ENCODE measurements at regions not wholly inside any gene's neighbourhood (a gene's known extent, or its start where the extent isn't known, plus 50 kb on each side); places are given as distances from the start of the nearest gene placed in this dataset.
"Not testable (repeated sequence)": the region's sequence is repeated elsewhere in the genome, so short reads cannot be mapped to it uniquely, and the experiment has no call there.

DNA sequence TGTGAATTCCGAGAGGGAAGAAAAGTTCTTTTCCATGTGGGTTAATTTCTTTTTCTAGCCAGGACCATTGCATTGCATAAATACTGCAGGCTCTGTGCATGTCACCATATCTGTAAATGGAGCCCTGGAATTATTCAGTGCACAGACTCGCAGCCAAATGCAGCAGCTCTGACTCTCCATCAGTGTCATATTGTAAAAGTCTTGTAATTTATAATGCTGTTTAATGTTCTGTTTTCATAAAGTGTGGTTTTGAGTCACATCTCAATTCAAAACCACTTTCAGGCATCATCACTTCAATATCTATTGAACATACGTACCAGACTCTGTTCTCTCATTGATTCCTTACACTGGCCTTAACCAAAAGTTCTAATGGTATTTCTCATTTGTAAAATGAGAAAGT, 193.9 kb upstream of the RPL34 start:
- Histone ChIP-seq H3K27ac (ENCODE audit: low read length) (no peak overlapping the region), H3K36me3 (ENCODE audit: insufficient read depth, low read depth, low read length) (no peaks in the 10 kb centered on the region), H3K4me1 (ENCODE audit: insufficient read depth, low read length) (no peaks in the 10 kb centered on the region), H3K9me3 (ENCODE audit: insufficient read depth, low read depth, low read length) (peaks cover 7% of the 10 kb centered on the region), H3K4me3 (ENCODE audit: low read length) (no peak overlapping the region), H3K9ac (ENCODE audit: low read depth, low read length) (no peak overlapping the region), H3K27me3 (ENCODE audit: insufficient read depth, low read length) (no peaks in the 10 kb centered on the region)

DNA sequence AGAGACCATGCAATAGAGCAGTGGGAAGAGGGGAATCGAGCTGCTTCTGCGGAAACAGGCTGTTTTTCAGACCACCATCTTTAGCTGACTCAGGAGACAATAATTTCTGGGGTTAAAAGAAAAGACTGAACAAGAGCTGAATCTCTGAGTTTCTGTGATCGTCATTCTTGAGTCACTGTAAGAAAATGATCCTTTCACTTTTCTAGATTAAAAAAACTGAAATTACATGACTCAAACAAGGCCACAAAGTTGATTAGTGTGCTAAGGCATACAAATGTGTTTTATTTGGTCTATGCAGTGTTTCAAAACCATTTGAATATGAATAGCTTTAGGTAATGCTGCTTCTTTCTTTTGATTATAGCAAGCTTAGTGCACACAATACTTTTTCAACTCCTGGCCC, 194.4 kb upstream of the RPL34 start:
- Histone ChIP-seq H3K9me3 (ENCODE audit: insufficient read depth, low read depth, low read length) (peaks cover 7% of the 10 kb centered on the region), H3K36me3 (ENCODE audit: insufficient read depth, low read depth, low read length) (no peaks in the 10 kb centered on the region), H3K4me1 (ENCODE audit: insufficient read depth, low read length) (no peaks in the 10 kb centered on the region), H3K9ac (ENCODE audit: low read depth, low read length) (no peak overlapping the region), H3K4me3 (ENCODE audit: low read length) (no peak overlapping the region), H3K27ac (ENCODE audit: low read length) (no peak overlapping the region), H3K27me3 (ENCODE audit: insufficient read depth, low read length) (no peaks in the 10 kb centered on the region)

DNA sequence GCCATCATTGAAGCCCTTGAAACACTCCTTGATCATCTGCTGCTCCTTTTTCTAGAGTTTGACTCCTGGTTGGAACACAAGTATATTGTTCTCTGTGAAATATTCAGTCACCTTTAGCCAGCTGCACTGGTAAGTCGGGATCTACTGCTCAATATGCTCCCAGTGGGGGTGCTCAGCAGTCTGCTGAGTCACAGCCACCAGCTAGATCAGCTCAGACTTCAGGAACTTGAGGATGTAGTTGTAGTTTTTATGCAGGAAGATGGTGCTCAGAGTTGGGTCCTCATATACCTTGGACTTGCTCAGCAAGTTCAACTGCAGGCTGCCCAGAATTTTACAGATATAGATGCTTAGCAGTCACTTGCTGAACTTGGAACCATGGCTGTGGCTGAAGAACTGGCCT, 202.5 kb upstream of the RPL34 start:
- no peaks in the 10 kb centered on the region for H3K4me1 ChIP-seq (ENCODE audit: insufficient read depth, low read length)
- no peak overlapping the region for H3K9ac ChIP-seq (ENCODE audit: low read depth, low read length)
- no peak overlapping the region for H3K4me3 ChIP-seq (ENCODE audit: low read length)
- no peaks in the 10 kb centered on the region for H3K36me3 ChIP-seq (ENCODE audit: insufficient read depth, low read depth, low read length)
- H3K27ac ChIP-seq (ENCODE audit: low read length), result no peak overlapping the region
- H3K9me3 ChIP-seq (ENCODE audit: insufficient read depth, low read depth, low read length), result peaks cover 7% of the 10 kb centered on the region
- H3K27me3 ChIP-seq (ENCODE audit: insufficient read depth, low read length), result no peaks in the 10 kb centered on the region

DNA sequence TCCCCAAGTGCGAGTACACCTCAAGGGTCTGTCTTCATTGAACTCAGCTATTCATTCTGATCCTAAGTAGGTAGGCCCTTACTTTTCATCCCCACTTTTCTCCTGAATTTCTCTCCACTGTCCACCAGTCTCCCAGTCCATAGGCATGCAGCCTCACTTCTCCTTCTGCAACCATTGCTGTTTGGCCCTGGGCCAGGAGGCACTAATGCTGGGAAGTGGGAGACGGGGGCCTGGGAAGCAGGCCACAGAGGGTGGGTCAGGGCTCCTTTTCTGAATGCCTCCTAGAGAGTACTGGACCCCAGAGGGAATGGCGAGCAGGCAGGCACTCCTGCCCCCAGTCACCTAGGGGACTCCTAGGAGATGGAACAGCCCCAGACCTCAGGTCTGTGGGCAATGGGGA, 203.5 kb upstream of the RPL34 start:
- no peak overlapping the region for H3K27ac ChIP-seq (ENCODE audit: low read length)
- H3K9me3 ChIP-seq (ENCODE audit: insufficient read depth, low read depth, low read length), result no peaks in the 10 kb centered on the region
- H3K27me3 ChIP-seq (ENCODE audit: insufficient read depth, low read length), result no peaks in the 10 kb centered on the region
- no peak overlapping the region for H3K4me3 ChIP-seq (ENCODE audit: low read length)
- no peaks in the 10 kb centered on the region for H3K36me3 ChIP-seq (ENCODE audit: insufficient read depth, low read depth, low read length)
- no peak overlapping the region for H3K9ac ChIP-seq (ENCODE audit: low read depth, low read length)
- H3K4me1 ChIP-seq (ENCODE audit: insufficient read depth, low read length), result no peaks in the 10 kb centered on the region

DNA sequence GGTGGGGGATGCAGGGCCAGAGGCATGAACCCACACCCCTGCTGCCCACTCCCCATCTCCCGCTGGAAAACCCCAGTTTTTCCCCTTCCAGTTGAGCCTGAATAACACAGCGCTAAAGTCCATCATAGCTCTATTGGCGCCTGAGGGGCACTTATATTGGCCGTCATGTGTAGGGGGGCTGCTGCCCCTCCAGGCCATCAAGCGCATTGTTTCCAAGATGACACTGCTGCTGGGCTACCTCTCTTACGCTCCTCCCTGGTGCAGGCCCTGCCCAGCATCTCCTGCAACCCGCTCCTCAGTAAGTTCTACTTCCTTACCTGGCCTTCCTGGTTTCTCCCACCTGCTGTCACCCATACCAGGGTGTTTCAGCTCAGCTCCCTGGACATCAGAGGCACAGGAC, 205.0 kb upstream of the RPL34 start:
- Histone ChIP-seq H3K27ac (ENCODE audit: low read length) (no peak overlapping the region), H3K4me3 (ENCODE audit: low read length) (no peak overlapping the region), H3K36me3 (ENCODE audit: insufficient read depth, low read depth, low read length) (no peaks in the 10 kb centered on the region), H3K4me1 (ENCODE audit: insufficient read depth, low read length) (no peaks in the 10 kb centered on the region), H3K27me3 (ENCODE audit: insufficient read depth, low read length) (no peaks in the 10 kb centered on the region), H3K9ac (ENCODE audit: low read depth, low read length) (no peak overlapping the region), H3K9me3 (ENCODE audit: insufficient read depth, low read depth, low read length) (no peaks in the 10 kb centered on the region)

DNA sequence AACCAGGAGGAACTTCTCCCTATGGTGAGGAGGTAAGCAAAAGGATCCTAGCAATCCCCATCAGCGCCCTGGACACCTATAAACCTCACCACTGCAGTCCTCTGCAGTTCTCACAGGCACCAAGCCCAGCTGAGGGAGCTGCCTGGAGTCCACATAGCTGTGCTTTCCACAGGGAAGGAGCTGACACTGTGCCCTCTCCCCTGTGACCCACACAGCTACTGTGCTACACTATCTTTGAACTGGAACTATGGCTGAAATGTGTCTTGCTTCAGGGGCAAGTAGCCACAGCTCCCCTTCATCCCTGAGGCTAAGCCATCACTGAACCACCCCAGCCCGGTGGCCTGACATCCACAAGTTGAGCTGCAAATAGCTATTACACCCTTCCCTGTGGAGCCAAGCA, 208.5 kb upstream of the RPL34 start:
- H3K4me1 ChIP-seq (ENCODE audit: insufficient read depth, low read length), result no peaks in the 10 kb centered on the region
- no peaks in the 10 kb centered on the region for H3K27me3 ChIP-seq (ENCODE audit: insufficient read depth, low read length)
- no peaks in the 10 kb centered on the region for H3K36me3 ChIP-seq (ENCODE audit: insufficient read depth, low read depth, low read length)
- no peak overlapping the region for H3K27ac ChIP-seq (ENCODE audit: low read length)
- no peak overlapping the region for H3K9ac ChIP-seq (ENCODE audit: low read depth, low read length)
- H3K4me3 ChIP-seq (ENCODE audit: low read length), result no peak overlapping the region
- H3K9me3 ChIP-seq (ENCODE audit: insufficient read depth, low read depth, low read length), result no peaks in the 10 kb centered on the region

DNA sequence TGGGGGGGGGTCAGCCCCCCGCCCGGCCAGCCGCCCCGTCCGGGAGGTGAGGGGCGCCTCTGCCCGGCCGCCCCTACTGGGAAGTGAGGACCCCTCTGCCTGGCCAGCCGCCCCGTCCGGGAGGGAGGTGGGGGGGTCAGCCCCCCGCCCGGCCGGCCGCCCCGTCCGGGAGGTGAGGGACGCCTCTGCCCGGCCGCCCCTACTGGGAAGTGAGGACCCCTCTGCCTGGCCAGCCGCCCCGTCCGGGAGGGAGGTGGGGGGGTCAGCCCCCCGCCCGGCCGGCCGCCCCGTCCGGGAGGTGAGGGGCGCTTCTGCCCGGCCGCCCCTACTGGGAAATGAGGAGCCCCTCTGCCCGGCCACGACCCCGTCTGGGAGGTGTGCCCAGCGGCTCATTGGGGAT, 210.7 kb upstream of the RPL34 start:
- not testable (repeated sequence) for H3K9ac ChIP-seq (ENCODE audit: low read depth, low read length); H3K4me3 ChIP-seq (ENCODE audit: low read length)

DNA sequence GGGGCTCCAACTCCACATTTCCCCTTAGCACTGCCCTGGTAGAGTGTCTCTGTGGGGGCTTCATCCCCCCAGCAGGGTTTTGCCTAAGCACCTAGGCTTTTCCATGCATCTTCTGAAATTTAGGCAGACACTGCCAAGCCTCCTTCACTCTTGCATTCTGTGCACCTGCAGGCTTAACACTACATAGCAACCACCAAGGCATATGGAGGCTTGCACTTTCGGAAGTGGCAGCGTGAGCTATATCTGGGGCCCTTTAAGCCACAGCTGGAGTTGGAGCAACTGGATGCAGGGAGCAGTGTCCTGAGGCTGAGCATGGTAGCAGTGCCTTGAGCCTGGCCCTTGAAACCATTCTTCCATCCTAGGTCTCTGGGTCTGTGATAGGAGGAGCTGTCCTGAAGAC, 214.8 kb upstream of the RPL34 start:
- Histone ChIP-seq H3K4me1 (ENCODE audit: insufficient read depth, low read length) (no peaks in the 10 kb centered on the region), H3K36me3 (ENCODE audit: insufficient read depth, low read depth, low read length) (no peaks in the 10 kb centered on the region), H3K27me3 (ENCODE audit: insufficient read depth, low read length) (no peaks in the 10 kb centered on the region), H3K9me3 (ENCODE audit: insufficient read depth, low read depth, low read length) (no peaks in the 10 kb centered on the region), H3K4me3 (ENCODE audit: low read length) (no peak overlapping the region), H3K9ac (ENCODE audit: low read depth, low read length) (no peak overlapping the region), H3K27ac (ENCODE audit: low read length) (no peak overlapping the region)

More for the DNA sequence above, 210.7 kb upstream of the RPL34 start:
- not testable (repeated sequence) for H3K9me3 ChIP-seq (ENCODE audit: insufficient read depth, low read depth, low read length); H3K27ac ChIP-seq (ENCODE audit: low read length); H3K36me3 ChIP-seq (ENCODE audit: insufficient read depth, low read depth, low read length); H3K4me1 ChIP-seq (ENCODE audit: insufficient read depth, low read length); H3K27me3 ChIP-seq (ENCODE audit: insufficient read depth, low read length)

DNA sequence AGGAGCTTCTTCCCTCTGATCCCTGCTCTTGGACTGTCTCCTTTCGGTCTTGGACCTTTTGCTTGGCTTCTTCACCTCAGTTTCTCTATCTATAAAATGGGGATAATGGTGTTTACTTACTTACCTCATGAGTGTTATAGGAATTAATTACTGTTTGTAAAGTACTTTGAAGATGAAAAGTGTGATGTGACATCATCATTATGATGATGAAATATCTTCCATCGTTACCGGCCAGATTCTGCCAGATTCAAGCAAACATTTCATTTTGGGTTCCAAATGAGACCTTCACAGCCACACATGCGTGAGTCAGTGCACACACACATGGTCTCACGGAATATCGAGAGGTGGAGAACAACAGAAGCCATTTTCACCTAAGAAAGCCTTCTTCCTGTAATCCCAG, 220.1 kb upstream of the RPL34 start:
- Histone ChIP-seq H3K27ac (ENCODE audit: low read length) (no peak overlapping the region), H3K4me1 (ENCODE audit: insufficient read depth, low read length) (no peaks in the 10 kb centered on the region), H3K27me3 (ENCODE audit: insufficient read depth, low read length) (no peaks in the 10 kb centered on the region), H3K36me3 (ENCODE audit: insufficient read depth, low read depth, low read length) (no peaks in the 10 kb centered on the region), H3K9ac (ENCODE audit: low read depth, low read length) (no peak overlapping the region), H3K4me3 (ENCODE audit: low read length) (no peak overlapping the region), H3K9me3 (ENCODE audit: insufficient read depth, low read depth, low read length) (no peaks in the 10 kb centered on the region)

DNA sequence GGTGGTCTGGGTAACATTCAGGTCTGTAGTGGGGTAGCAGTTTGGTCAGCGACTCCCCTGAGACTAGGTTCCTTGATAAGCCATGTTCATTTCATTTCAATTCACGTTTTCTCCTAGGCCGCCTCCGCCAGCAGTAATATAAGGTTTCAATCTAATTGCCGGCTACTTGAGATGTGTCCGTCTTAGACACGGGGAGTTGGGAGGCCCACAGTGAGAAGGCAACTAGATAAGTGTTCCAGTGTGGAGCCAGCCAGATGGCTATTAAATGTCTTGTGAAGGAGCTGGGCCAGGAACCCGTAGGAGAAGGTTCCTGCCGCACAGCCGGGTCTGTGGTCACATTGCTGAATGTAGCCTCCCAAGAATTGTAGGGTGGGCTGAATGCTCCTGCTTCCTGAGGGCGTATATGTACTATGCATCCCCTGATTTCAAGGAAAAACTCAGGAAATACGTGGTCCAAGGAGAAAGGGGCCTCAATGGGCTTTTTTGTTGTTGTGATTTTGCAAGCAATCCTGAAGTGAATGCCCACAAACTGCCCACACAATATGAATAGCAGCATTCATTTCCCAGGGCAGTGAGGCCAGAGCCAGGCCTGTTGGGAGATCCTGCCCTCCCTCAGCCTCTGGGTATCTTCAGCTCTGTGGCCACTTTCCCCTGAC, 220.6 kb upstream of the RPL34 start:
- no peaks in the 10 kb centered on the region for H3K9me3 ChIP-seq (ENCODE audit: insufficient read depth, low read depth, low read length)
- no peak overlapping the region for H3K27ac ChIP-seq (ENCODE audit: low read length)
- no peak overlapping the region for H3K9ac ChIP-seq (ENCODE audit: low read depth, low read length)
- no peaks in the 10 kb centered on the region for H3K36me3 ChIP-seq (ENCODE audit: insufficient read depth, low read depth, low read length)
- H3K4me3 ChIP-seq (ENCODE audit: low read length), result no peak overlapping the region
- H3K27me3 ChIP-seq (ENCODE audit: insufficient read depth, low read length), result no peaks in the 10 kb centered on the region
- H3K4me1 ChIP-seq (ENCODE audit: insufficient read depth, low read length), result no peaks in the 10 kb centered on the region

DNA sequence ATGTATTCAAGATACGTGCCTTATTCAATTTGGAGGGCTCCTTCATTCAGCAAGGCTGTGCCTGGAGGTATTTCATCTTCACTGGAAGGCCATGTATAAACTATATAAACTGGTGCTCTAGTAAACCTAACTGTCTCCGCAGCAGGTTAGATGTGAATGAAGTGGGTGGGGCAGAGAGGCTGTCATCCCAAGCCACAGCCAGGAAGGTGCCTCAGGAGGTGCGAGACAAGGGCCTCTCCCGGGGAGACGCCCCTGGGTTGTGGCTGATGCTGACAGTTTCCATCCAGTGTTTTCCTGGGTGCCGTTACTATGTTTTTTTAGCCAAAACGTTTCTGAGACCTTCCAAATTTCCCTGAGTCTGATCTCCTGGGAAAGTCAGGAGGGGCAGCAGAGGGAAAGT, 221.5 kb upstream of the RPL34 start:
- Histone ChIP-seq H3K9ac (ENCODE audit: low read depth, low read length) (no peak overlapping the region), H3K27me3 (ENCODE audit: insufficient read depth, low read length) (no peaks in the 10 kb centered on the region), H3K36me3 (ENCODE audit: insufficient read depth, low read depth, low read length) (no peaks in the 10 kb centered on the region), H3K4me1 (ENCODE audit: insufficient read depth, low read length) (no peaks in the 10 kb centered on the region), H3K9me3 (ENCODE audit: insufficient read depth, low read depth, low read length) (no peaks in the 10 kb centered on the region), H3K4me3 (ENCODE audit: low read length) (no peak overlapping the region), H3K27ac (ENCODE audit: low read length) (no peak overlapping the region)

DNA sequence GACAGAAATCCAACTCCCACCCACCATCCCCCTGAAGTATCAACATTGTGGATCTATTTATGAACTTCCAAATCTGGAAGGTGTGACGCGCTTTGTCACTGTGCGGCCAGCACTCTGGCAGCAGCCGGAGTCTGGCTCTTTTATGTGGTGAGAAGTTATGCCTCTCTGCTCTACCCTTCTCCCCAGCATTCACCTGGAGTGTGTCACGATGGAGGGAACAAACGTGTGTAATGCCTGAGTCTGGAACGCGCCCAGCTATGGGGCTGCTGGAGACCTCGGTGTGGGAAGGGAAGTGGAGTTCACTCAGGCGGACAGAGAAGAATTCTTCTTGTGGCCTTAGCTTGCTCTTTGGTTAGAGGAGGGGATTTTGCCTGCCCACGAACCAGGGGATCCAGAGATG, 222.1 kb upstream of the RPL34 start:
- no peaks in the 10 kb centered on the region for H3K9me3 ChIP-seq (ENCODE audit: insufficient read depth, low read depth, low read length)
- H3K4me1 ChIP-seq (ENCODE audit: insufficient read depth, low read length), result no peaks in the 10 kb centered on the region
- no peaks in the 10 kb centered on the region for H3K36me3 ChIP-seq (ENCODE audit: insufficient read depth, low read depth, low read length)
- H3K27me3 ChIP-seq (ENCODE audit: insufficient read depth, low read length), result no peaks in the 10 kb centered on the region
- H3K27ac ChIP-seq (ENCODE audit: low read length), result no peak overlapping the region
- H3K9ac ChIP-seq (ENCODE audit: low read depth, low read length), result no peak overlapping the region
- H3K4me3 ChIP-seq (ENCODE audit: low read length), result no peak overlapping the region

DNA sequence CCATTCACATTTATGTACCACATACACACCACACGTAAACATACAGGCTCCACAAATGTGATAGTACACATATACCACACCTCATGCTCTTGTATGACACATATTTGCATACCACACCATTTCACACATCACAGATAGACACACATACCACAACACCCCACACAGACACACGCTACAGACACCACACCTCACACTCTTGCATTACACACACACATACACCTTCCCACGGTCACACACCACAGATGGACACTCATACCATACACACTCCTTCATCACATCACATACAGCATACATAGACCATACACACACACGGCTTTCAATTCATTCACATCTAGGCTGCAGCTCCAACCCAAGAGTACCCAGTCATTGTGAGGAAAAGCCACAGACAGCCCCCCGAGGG, 222.5 kb upstream of the RPL34 start:
- H3K36me3 ChIP-seq (ENCODE audit: insufficient read depth, low read depth, low read length), result no peaks in the 10 kb centered on the region
- no peaks in the 10 kb centered on the region for H3K4me1 ChIP-seq (ENCODE audit: insufficient read depth, low read length)
- H3K9ac ChIP-seq (ENCODE audit: low read depth, low read length), result no peak overlapping the region
- no peaks in the 10 kb centered on the region for H3K27me3 ChIP-seq (ENCODE audit: insufficient read depth, low read length)
- H3K4me3 ChIP-seq (ENCODE audit: low read length), result no peak overlapping the region
- H3K27ac ChIP-seq (ENCODE audit: low read length), result no peak overlapping the region
- H3K9me3 ChIP-seq (ENCODE audit: insufficient read depth, low read depth, low read length), result no peaks in the 10 kb centered on the region

Measured in iPS-20b (cell line).